T-helper 1 cell treated with Interleukin-12 subunit alpha and Interleukin-12 subunit beta and Interleukin-4 antibody, amounts not matched to agents 30 μg/mL and 1 μg/mL, for 36 hours (primary cell): ENCODE measurements at regions not wholly inside any gene's neighbourhood (a gene's known extent, or its start where the extent isn't known, plus 50 kb on each side); places are given as distances from the start of the nearest gene placed in this dataset.
"Not testable (repeated sequence)": the region's sequence is repeated elsewhere in the genome, so short reads cannot be mapped to it uniquely, and the experiment has no call there.

Experiments
- H3K27ac Mint-ChIP-seq: one replicate; pipeline ENCODE4 v1.8.0; 2021; ENCODE audit warnings: mild to moderate bottlenecking, mixed read lengths
- H3K27me3 Mint-ChIP-seq: one replicate; pipeline ENCODE4 v1.8.0; 2021; ENCODE audit warnings: low read depth, mixed read lengths
- H3K36me3 Mint-ChIP-seq: one replicate; pipeline ENCODE4 v1.8.0; 2021; ENCODE audit warnings: low read depth, mixed read lengths
- H3K4me1 Mint-ChIP-seq: one replicate; pipeline ENCODE4 v1.8.0; 2021; ENCODE audit warnings: low read depth, mixed read lengths
- H3K4me3 Mint-ChIP-seq: one replicate; pipeline ENCODE4 v1.8.0; 2021; ENCODE audit warnings: mild to moderate bottlenecking, moderate library complexity, mixed read lengths
- H3K9me3 Mint-ChIP-seq: one replicate; pipeline ENCODE4 v1.8.0; 2021; ENCODE audit warnings: mixed read lengths

GRCh38 chr1:222470252-222470805 is 77.6 kb downstream of the HHIPL2 start:
- not testable (repeated sequence) for H3K9me3 Mint-ChIP-seq

GRCh38 chr1:222466150-222466865 is 81.6 kb downstream of the HHIPL2 start:
- peaks cover 23% of the 10 kb centered on the region for H3K27me3 Mint-ChIP-seq
- H3K9me3 Mint-ChIP-seq: no peaks in the 10 kb centered on the region
- no peak overlapping the region for H3K27ac Mint-ChIP-seq
- H3K4me1 Mint-ChIP-seq: peaks cover 8% of the 10 kb centered on the region
- H3K4me3 Mint-ChIP-seq: no peak overlapping the region
- no peaks in the 10 kb centered on the region for H3K36me3 Mint-ChIP-seq

More at GRCh38 chr1:222470252-222470805, 77.6 kb downstream of the HHIPL2 start:
- not testable (repeated sequence) for H3K4me1 Mint-ChIP-seq, H3K27me3 Mint-ChIP-seq, H3K4me3 Mint-ChIP-seq, H3K27ac Mint-ChIP-seq, H3K36me3 Mint-ChIP-seq

GRCh38 chr1:222465211-222466041 is 82.5 kb downstream of the HHIPL2 start:
- peak overlapping the region; percentile 85 for H3K27ac Mint-ChIP-seq
- H3K36me3 Mint-ChIP-seq: no peaks in the 10 kb centered on the region
- peaks cover 23% of the 10 kb centered on the region for H3K27me3 Mint-ChIP-seq
- peak overlapping the region; percentile 80 for H3K4me3 Mint-ChIP-seq
- no peaks in the 10 kb centered on the region for H3K9me3 Mint-ChIP-seq
- peaks cover 8% of the 10 kb centered on the region for H3K4me1 Mint-ChIP-seq

- Mint-ChIP-seq H3K9me3 (no peaks in the 10 kb centered on the region), H3K4me3 (peak overlapping the region; percentile 72), H3K36me3 (no peaks in the 10 kb centered on the region), H3K27ac (peak overlapping the region; percentile 62), H3K4me1 (peaks cover 8% of the 10 kb centered on the region), H3K27me3 (peaks cover 23% of the 10 kb centered on the region)
Measured at GRCh38 chr1:222464841-222465210, 83.1 kb downstream of the HHIPL2 start.

- Mint-ChIP-seq H3K36me3 (no peaks in the 10 kb centered on the region), H3K4me1 (peaks cover 8% of the 10 kb centered on the region), H3K27ac (no peak overlapping the region), H3K4me3 (no peak overlapping the region), H3K9me3 (no peaks in the 10 kb centered on the region), H3K27me3 (peaks cover 23% of the 10 kb centered on the region)
Measured at GRCh38 chr1:222463059-222463730, 84.7 kb downstream of the HHIPL2 start.

- peaks cover 1% of the 10 kb centered on the region for H3K9me3 Mint-ChIP-seq
- H3K36me3 Mint-ChIP-seq: no peaks in the 10 kb centered on the region
Measured at GRCh38 chr1:222462601-222463000, 85.3 kb downstream of the HHIPL2 start.

GRCh38 chr1:222461941-222462340 is 86.0 kb downstream of the HHIPL2 start:
- Mint-ChIP-seq H3K9me3 (peaks cover 8% of the 10 kb centered on the region), H3K36me3 (no peaks in the 10 kb centered on the region), H3K27me3 (peaks cover 23% of the 10 kb centered on the region), H3K4me1 (peaks cover 8% of the 10 kb centered on the region), H3K4me3 (no peak overlapping the region), H3K27ac (no peak overlapping the region)

More at GRCh38 chr1:222462601-222463000, 85.3 kb downstream of the HHIPL2 start:
- peaks cover 23% of the 10 kb centered on the region for H3K27me3 Mint-ChIP-seq
- H3K4me1 Mint-ChIP-seq: peaks cover 8% of the 10 kb centered on the region
- no peak overlapping the region for H3K27ac Mint-ChIP-seq
- no peak overlapping the region for H3K4me3 Mint-ChIP-seq

GRCh38 chr1:222459652-222460051 is 88.3 kb downstream of the HHIPL2 start:
- H3K27me3 Mint-ChIP-seq: peaks cover 22% of the 10 kb centered on the region
- no peak overlapping the region for H3K4me3 Mint-ChIP-seq
- no peaks in the 10 kb centered on the region for H3K36me3 Mint-ChIP-seq
- H3K9me3 Mint-ChIP-seq: peaks cover 9% of the 10 kb centered on the region
- no peak overlapping the region for H3K27ac Mint-ChIP-seq
- peaks cover 6% of the 10 kb centered on the region for H3K4me1 Mint-ChIP-seq

- H3K9me3 Mint-ChIP-seq: peaks cover 9% of the 10 kb centered on the region
- H3K4me1 Mint-ChIP-seq: peaks cover 8% of the 10 kb centered on the region
- no peak overlapping the region for H3K4me3 Mint-ChIP-seq
- peaks cover 12% of the 10 kb centered on the region for H3K27me3 Mint-ChIP-seq
- H3K36me3 Mint-ChIP-seq: no peaks in the 10 kb centered on the region
- no peak overlapping the region for H3K27ac Mint-ChIP-seq
Measured at GRCh38 chr1:222457513-222457912, 90.4 kb downstream of the HHIPL2 start.

- Mint-ChIP-seq H3K4me3 (no peak overlapping the region), H3K27ac (no peak overlapping the region), H3K27me3 (peaks cover 13% of the 10 kb centered on the region), H3K4me1 (peaks cover 8% of the 10 kb centered on the region), H3K36me3 (no peaks in the 10 kb centered on the region), H3K9me3 (peaks cover 9% of the 10 kb centered on the region)
Measured at GRCh38 chr1:222457084-222457483, 90.8 kb downstream of the HHIPL2 start.

GRCh38 chr1:222455188-222455879 is 92.6 kb downstream of the HHIPL2 start:
- Mint-ChIP-seq H3K36me3 (no peaks in the 10 kb centered on the region), H3K9me3 (peaks cover 9% of the 10 kb centered on the region), H3K27ac (no peak overlapping the region), H3K4me1 (peaks cover 8% of the 10 kb centered on the region), H3K4me3 (no peak overlapping the region), H3K27me3 (peaks cover 6% of the 10 kb centered on the region)

- peaks cover 9% of the 10 kb centered on the region for H3K9me3 Mint-ChIP-seq
- H3K4me1 Mint-ChIP-seq: peaks cover 8% of the 10 kb centered on the region
- no peak overlapping the region for H3K27ac Mint-ChIP-seq
- no peak overlapping the region for H3K4me3 Mint-ChIP-seq
- H3K36me3 Mint-ChIP-seq: no peaks in the 10 kb centered on the region
- peaks cover 6% of the 10 kb centered on the region for H3K27me3 Mint-ChIP-seq
Measured at GRCh38 chr1:222454782-222455181, 93.1 kb downstream of the HHIPL2 start.

- H3K4me1 Mint-ChIP-seq: peaks cover 8% of the 10 kb centered on the region
- no peak overlapping the region for H3K4me3 Mint-ChIP-seq
- H3K36me3 Mint-ChIP-seq: no peaks in the 10 kb centered on the region
- H3K27ac Mint-ChIP-seq: no peak overlapping the region
- peaks cover 9% of the 10 kb centered on the region for H3K9me3 Mint-ChIP-seq
- H3K27me3 Mint-ChIP-seq: peaks cover 6% of the 10 kb centered on the region
Measured at GRCh38 chr1:222454186-222454585, 93.7 kb downstream of the HHIPL2 start.

- H3K4me3 Mint-ChIP-seq: no peak overlapping the region
- H3K4me1 Mint-ChIP-seq: peaks cover 8% of the 10 kb centered on the region
- H3K27me3 Mint-ChIP-seq: peaks cover 6% of the 10 kb centered on the region
- H3K36me3 Mint-ChIP-seq: no peaks in the 10 kb centered on the region
- no peak overlapping the region for H3K27ac Mint-ChIP-seq
- H3K9me3 Mint-ChIP-seq: peaks cover 2% of the 10 kb centered on the region
Measured at GRCh38 chr1:222452031-222452430, 95.9 kb downstream of the HHIPL2 start.
